Stimulated activated CD4-positive, alpha-beta T cell treated with anti-CD3 and anti-CD28 coated beads, Interleukin-15, amount 100 ng/mL, for 24 hours (primary cell): ENCODE measurements at regions not wholly inside any gene's neighbourhood (a gene's known extent, or its start where the extent isn't known, plus 50 kb on each side); places are given as distances from the start of the nearest gene placed in this dataset.
"Not testable (repeated sequence)": the region's sequence is repeated elsewhere in the genome, so short reads cannot be mapped to it uniquely, and the experiment has no call there.

Source experiments
- DNase-seq: peaks from one replicate; pipeline ENCODE4 v3.0.0-alpha.2; 2020

DNA sequence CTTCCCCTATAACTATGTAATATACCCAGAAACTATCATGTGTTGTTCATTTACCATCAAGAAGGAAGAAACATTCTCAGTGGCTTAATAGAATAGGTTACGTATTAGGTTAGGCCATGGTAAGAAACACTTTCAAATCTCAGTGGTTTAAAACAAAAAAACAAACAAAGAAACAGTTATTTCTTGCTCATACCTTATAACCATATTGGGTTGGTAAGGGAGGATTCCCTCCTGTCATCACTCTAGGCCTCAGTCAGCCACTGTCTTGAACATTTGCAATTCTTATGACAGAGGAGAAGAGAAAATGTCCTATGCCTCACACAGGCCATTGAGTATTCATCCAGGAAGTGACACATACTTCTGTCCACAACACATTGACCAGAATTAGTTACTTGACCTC lies 727.7 kb upstream of the NECTIN3 start:
- no peak for DNase-seq

DNA sequence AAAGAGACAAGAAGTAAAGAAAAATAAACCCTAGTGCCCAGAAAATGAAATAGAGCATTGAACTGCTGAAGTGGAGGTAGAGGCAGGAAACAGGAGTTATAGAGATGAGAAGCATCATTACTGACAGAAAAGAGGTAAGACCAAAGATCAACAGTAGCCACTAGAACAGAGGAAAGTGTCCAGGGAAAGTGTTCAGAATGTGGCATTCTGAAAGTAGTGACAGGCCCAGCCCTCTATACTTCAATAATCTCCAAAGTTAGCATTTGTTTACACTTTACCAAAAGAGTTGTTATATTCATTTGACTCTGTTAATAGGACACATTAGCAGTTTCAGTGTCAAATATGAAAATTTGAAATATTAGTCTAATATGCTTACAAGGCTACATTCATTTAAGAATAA lies 727.1 kb upstream of the NECTIN3 start:
- DNase-seq, result no peak

DNA sequence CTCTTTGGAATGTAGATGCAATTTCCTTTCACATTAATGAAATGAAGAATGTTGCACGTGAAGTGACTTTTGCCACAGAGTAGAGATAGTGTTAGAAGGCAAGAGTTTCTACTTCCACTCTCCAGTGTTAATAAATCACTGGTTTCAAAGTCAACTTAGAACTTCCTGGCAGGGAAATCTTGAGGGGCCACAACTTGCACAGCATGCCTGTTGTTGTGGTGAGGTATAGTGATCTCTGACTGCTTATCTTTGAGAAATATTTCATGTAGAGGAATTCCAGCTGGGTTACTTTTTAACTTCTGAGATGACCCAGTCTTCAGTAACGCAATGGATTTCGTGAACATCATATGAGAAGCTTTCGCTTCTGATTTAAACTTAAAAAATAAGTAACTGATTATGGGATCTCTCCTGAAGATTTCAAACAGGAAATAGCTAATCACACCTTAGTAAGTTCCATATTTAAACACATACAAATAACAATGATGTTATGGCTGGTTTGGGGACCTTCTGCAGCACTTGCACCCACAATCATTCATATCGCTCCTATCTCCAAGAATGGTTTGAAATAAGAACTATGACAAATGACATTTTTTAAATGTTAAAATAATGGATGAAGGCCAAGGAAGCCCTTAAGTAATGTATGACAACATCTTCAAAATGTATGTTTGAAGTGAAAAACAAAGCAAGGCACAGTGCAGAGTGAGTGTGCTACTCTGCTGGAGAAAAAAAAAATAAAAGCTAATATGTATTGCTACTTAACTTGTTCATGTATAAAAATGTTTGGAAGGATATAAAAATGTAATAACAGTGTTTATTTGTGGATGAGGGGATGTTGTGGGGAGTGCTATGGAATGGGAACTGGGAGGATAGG lies 726.5 kb upstream of the NECTIN3 start:
- no peak for DNase-seq

- DNase-seq, result no peak
Observed at GRCh38 chr3:110349295-110349694, 722.3 kb upstream of the NECTIN3 start.

DNA sequence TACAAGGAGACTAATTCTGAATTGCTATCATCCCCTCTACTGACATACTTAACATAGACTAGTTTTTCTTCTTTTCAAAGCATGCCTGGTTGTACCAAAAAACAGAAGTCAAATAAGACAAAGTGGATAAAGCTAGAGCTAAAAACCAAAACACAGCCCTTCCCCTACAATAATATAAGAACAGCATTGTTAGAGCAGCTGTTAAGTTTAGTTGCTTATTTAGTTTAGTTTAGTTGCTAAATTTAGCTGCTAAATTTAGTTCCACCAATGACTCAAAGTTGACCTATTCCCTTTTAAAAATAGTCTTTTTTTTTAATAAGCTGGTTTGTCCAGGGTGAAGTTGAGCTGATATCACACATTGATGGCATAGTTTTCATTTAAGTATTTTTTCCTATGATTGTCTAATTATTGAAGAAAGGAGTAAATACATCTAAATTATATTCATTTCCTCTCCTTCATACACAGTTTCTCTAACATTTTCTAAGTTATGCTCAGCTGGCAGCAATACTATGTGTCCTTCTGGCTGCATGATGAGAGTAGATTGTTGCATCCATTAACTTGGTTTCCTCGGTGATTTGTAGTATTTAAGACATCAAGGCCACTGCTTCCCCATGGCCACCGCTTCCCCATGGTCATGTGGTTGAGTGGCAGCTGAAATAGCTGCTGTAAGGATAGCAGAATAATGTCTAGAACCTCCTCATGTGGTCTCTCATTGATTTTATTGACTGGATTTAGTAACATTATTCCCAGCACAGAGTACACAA lies 718.6 kb upstream of the NECTIN3 start:
- DNase-seq, result no peak

- DNase-seq, result no peak
Observed at GRCh38 chr3:110362751-110363150, 708.9 kb upstream of the NECTIN3 start.

DNA sequence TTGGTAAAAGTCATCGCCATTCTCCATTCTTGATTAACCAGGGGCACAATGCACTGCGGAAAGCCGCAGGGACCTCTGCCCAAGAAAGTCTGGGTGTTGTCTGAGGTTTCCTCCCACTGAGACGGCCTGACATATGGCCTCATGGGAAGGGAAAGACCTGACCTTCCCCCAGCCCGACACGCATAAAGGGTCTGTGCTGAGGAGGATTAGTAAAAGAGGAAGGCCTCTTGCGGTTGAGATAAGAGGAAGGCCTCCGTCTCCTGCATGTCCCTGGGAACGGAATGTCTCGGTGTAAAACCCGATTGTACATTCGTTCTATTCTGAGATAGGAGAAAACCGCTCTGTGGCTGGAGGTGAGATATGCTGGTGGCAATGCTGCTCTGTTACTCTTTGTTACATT lies 704.3 kb upstream of the NECTIN3 start:
- DNase-seq, result not testable (repeated sequence)

GRCh38 chr3:110375751-110376518 lies 695.7 kb upstream of the NECTIN3 start:
- DNase-seq, result no peak

DNA sequence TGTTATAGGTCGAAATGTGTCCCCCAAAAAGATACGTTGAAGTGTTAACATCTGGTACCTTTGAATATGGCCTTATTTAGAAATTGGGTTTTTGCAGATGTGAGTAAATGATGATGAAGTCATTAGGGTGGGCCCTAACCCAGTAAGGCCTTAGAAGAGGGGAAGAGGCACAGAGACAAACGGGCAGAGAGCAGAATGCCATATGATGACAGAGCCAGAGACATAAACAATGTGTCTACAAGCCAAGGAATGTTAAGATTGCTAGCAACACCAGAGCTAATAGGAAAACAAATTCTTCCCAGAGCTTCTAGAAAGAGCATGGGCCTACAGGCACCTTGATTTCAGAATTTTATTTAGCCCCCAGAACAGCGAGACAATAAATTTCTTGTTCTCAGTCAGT lies 693.1 kb upstream of the NECTIN3 start:
- no peak for DNase-seq

DNA sequence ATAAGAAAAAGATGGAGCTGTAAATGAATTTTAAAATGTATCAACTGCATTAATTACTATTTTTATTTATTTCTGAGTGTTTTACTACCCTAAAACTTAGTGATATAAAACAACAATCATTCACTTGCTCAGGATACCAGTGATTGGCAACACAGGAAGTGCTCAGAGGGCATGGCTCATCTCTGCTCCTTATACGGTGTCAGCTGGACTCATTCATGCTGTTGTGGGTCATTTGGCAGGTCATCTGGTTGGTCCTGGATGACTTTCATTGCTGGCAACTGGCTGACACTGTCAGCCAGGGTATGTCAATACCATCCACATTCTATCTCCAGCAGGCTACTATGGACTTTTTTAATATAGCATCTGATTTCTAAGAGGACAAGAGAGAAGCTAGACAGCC lies 689.6 kb upstream of the NECTIN3 start:
- no peak for DNase-seq

- DNase-seq, result no peak
Observed at GRCh38 chr3:110383356-110383755, 688.3 kb upstream of the NECTIN3 start.

DNA sequence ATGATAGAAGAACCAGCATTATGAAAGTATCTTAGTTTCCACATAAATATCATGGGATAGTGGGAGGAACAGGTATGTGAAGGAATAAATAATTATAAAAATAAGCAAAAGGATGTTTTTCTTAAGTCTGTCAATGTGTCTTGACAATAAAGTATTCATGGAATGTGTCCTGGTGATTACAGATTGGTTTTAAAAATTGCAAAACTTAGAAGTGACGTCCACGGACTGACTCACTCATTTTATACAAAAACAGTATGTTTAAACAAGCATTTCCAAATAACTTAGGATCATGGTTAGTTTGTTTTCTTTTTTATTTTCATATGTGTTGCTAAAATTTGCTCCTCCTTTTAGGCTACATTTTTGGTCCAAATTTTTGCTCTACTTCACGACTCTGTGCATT lies 687.0 kb upstream of the NECTIN3 start:
- no peak for DNase-seq

DNA sequence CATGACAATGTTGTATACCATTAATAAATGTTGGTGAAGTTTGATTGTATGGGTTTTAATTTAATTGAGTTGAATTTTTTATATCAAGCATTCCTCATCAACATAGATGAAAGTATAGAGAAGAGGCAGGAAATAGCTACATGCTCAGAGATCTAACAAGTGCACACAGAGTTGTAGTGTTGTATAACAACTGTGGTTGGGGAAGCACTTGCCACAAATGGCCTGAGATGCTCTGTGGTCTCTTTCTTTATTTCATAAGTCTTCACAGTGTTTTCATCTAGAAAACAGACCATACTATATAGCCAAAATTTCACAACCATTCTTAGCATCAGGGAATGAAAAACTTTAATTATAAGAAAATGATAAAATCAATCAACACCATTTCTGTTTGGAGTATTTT lies 682.6 kb upstream of the NECTIN3 start:
- DNase-seq, result no peak

DNA sequence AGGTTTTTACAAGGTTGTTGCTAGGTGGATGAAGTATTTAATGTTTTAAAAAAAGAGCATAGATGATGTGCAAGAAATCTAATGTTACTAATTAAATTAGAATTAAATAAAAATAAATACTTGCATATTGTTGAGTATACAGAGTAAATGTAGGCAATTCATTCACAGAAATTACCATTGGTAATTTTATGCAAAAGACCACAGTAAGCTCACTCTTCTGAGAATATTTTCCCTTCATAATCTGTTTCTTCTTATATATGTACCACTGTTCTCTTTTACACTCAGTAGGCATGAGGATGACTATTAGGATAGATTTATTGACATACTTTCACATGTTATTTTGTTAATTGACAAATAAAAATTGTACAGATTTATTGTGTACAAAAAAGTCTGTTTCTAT lies 681.2 kb upstream of the NECTIN3 start:
- DNase-seq, result no peak

DNA sequence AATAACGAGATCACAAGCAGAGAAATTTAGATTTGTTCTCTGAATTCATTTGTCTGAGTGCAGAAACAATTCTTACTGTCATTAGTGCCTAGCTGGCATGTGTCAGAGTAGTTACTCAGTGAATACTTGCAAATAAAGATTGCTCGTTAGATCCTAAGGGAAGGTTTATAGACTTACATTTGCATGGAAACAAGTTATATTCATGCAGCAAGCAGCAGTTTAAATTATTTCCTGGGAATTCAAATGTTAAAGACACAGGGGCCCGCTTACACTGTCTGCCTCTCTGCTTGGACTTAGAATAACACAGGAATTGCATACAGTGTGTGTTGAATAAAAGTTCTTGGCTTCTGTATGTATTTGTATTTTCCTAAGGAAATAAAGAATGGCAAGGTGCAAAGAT lies 680.6 kb upstream of the NECTIN3 start:
- no peak for DNase-seq

- no peak for DNase-seq
Observed at GRCh38 chr3:110391640-110392395, 679.8 kb upstream of the NECTIN3 start.

DNA sequence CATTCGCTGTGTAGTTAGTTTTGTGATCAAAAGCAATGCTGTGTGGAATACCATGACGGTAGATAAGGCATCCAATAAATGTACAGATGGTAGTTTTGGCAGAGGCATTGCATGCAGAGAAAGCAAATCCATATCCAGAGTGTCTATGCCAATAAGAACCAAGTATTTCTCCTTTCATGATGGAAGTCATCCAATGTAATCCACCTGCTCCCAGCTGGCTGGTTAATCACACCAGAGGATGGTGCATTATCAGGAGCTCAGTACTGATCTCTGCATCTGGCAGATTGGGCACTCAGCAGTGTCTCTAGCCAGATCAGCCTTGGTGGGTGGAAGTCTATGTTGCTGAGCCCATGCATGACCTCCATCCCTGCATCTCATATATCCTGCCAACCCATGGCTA lies 677.7 kb upstream of the NECTIN3 start:
- DNase-seq, result no peak

GRCh38 chr3:110397115-110397514 lies 674.5 kb upstream of the NECTIN3 start:
- DNase-seq, result no peak

DNA sequence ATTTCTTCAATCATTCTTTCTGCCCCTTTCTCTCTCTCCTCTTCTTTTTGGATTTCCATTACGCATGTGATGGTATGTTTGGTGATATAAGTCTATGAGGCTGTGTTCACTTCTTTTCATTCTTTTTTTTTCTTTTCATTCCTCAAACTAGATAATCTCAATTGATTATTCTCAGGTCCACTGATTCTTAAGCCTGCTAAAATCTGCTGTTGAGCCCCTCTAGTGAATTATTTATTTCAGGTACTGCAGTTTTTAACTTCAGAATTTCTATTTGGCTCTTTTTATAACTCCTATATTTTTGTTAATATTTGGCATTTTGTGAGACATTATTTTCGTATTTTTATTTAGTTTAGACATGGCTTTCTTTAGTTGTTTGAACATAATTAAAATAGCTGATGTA lies 671.3 kb upstream of the NECTIN3 start:
- no peak for DNase-seq

- no peak for DNase-seq
Observed at GRCh38 chr3:110405830-110406585, 665.6 kb upstream of the NECTIN3 start.

DNA sequence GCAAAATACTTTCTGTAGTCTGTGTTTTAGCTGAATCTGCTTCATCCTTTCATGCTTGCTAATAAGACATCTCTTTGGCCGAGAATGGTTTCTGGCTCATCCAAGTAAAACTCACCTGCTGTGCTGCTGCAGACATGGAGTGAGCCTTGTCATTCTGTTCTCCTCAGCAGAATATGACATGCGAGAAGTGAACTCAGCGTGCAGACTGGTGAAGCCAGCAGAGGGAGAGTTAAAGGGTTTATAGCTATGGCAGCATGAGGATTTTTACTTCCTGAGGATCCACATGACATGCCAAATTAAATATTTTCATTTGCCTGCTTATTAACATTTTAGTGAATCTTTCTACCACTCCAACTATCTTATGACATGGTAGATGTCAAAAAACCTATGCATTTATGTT lies 658.4 kb upstream of the NECTIN3 start:
- no peak for DNase-seq
